ENCODE measurements at regions not wholly inside any gene's neighbourhood (a gene's known extent, or its start where the extent isn't known, plus 50 kb on each side); places are given as distances from the start of the nearest gene placed in this dataset.

DNA sequence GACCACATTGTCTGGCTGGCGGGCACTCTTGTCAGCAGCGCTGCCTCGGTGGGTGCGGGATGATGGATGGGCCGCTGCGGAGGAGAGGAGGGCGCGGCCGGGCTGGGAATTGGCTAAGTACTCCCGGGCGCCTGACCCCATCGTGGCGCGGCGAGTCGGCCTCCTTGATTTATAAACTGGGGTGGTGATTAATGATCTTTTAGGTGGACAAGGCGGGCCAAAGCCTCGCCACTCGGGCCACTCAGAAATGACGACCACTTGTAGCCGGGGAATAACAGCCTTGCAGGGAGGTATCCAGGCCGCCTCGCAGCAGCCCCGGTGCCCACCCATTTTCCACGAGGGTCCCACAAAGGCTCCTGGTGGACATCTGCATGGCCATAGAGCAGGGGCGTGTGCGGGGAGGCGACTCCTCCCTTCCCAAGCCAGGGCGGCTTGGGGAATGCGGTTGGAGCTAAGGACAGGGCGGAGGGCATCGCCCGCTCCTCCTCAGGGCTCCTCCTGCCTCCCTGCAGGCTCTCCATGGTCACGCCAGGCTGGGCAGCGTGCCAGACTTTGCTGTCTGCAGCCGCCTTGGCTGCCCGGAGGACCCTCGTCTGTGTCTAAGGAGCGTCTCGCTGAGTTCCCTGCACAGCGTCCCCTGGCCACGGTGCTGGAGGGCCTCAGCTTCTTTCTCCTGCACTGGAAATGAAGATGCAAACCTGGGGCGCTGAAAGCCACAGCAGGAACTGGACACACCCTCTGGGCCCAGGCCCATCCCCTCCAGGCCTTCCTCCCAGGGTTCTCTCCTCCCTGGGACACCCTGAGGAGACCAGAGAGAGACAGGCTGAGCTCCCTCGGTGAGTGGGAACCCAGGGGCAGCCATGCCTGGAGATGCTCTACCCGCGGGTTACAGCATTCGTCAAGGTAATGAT lies 287.4 kb upstream of the IRX4 start:
- TF ChIP-seq CTCF (IDR thresholded peaks at IDR 0.05) (no peak), EP300 (IDR thresholded peaks at IDR 0.05) (no peak)

All from ovary (tissue), 3 donors.